Fibroblast of pulmonary artery (primary cell): ENCODE measurements at regions not wholly inside any gene's neighbourhood (a gene's known extent, or its start where the extent isn't known, plus 50 kb on each side); places are given as distances from the start of the nearest gene placed in this dataset.
A peak's percentile ranks its signal among the peaks of the same experiment; 100 is the strongest.

Experiments
- DNase-seq: peaks from one replicate; pipeline ENCODE4 v3.0.0-alpha.2; 2010; ENCODE audit warnings: low read depth
- H3K4me3 ChIP-seq: replicated peaks from 2 replicates; pipeline ENCODE4 v1.5.1; 2011; ENCODE audit warnings: low read depth, mild to moderate bottlenecking, control low read depth, low read length, moderate library complexity
- TF ChIP-seq, protein P1 (sequence below): IDR thresholded peaks from 2 replicates; pipeline ENCODE4 v1.5.1; 2011; ENCODE audit warnings: mild to moderate bottlenecking, control low read depth, low read length, inconsistent platforms; ENCODE audit errors: missing control alignments

DNA sequence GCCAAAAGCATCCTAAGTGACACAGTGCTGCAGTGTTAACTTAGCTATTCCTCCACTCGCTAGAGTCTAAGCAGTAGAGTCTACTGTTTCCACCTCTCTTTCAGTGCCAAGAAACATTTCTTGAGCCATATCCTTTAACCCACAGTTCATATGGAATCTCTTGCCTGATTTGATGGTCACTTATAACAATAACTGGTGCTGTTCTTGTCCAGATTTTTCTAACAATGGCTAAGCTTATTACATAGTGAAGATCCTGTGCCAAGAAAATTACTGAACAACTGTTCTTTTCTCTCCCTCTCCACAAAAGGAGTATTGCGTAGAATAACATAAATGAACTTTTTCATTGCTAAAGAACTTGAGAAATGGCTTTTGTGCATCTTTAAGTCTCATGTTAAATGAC lies 121.3 kb downstream of the CDC7 start:
- peak; percentile 80 for DNase-seq
- H3K4me3 ChIP-seq, result no peak overlapping the region
- TF ChIP-seq, protein P1, sequence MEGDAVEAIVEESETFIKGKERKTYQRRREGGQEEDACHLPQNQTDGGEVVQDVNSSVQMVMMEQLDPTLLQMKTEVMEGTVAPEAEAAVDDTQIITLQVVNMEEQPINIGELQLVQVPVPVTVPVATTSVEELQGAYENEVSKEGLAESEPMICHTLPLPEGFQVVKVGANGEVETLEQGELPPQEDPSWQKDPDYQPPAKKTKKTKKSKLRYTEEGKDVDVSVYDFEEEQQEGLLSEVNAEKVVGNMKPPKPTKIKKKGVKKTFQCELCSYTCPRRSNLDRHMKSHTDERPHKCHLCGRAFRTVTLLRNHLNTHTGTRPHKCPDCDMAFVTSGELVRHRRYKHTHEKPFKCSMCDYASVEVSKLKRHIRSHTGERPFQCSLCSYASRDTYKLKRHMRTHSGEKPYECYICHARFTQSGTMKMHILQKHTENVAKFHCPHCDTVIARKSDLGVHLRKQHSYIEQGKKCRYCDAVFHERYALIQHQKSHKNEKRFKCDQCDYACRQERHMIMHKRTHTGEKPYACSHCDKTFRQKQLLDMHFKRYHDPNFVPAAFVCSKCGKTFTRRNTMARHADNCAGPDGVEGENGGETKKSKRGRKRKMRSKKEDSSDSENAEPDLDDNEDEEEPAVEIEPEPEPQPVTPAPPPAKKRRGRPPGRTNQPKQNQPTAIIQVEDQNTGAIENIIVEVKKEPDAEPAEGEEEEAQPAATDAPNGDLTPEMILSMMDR, result no peak

DNA sequence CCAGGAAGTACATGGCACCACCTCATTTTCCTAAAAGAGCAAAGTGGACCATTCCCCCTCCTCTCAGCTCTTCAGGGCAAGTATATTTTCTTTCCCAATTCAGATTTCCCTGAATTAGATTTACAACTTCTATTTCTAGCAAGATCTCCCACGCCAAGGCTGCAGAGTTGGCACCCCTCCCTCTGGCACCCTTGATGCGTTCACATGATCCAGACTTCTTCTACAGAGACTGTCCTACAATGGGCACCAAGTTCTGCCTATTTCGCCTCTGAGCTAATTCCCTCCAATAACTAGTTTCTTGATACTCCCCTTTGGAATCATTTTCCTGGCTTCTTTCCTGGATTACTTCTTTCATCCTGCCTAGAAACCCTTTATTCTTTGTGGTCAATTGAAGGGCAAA lies 122.0 kb downstream of the CDC7 start:
- H3K4me3 ChIP-seq, result no peak overlapping the region
- DNase-seq, result peak; percentile 16
- TF ChIP-seq, protein P1, result no peak

DNA sequence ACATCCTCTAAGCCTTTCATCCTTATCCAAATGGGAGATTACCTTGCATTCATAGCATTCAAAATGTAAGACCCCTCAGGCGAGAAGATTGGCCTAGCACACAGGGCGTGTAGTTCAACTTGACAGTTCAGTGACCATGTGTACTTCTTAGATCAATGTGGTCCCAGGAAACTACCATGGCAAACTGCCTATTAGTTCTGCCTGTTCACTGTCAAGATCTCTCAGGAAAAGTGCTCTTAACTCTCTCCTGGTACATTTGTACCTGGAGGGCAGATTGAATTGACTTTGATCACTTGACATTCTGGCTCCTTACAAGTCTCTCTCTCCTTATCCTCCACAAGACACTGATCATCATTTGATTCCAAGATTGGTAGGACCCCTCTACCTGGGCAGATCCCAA lies 122.4 kb downstream of the CDC7 start:
- no peak for DNase-seq
- TF ChIP-seq, protein P1, result no peak

DNA sequence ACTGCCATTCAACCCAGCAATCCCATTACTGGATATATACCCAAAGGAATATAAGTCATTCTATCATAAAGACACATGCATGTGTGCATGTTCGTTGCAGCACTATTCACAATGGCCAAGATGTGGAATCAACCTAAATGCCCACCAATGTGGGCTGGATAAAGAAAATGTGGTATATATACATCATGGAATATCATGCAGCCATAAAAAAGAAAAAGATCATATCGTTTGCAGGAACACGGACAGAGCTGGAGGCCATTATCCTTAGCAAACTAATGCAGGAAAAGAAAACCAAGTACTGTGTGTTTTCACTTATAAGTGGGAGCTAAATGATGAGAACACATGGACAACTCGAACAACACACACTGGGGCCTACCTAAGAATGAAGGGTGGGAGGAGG lies 123.7 kb downstream of the CDC7 start:
- TF ChIP-seq, protein P1, result no peak
- DNase-seq, result no peak

More for the DNA sequence above, 122.4 kb downstream of the CDC7 start:
- H3K4me3 ChIP-seq, result no peak overlapping the region

More for the DNA sequence above, 123.7 kb downstream of the CDC7 start:
- H3K4me3 ChIP-seq, result no peak overlapping the region
